ENCODE measurements at regions not wholly inside any gene's neighbourhood (a gene's known extent, or its start where the extent isn't known, plus 50 kb on each side); places are given as distances from the start of the nearest gene placed in this dataset.
A peak's percentile ranks its signal among the peaks of the same experiment; 100 is the strongest.

GRCh38 chr2:103009871-103010270 is 248.0 kb downstream of the TMEM182 start:
- H3K9me3 ChIP-seq (ENCODE audit: control insufficient read depth in 4 of 4, insufficient read depth in 3 of 4, low read length in 3 of 4): no peaks in the 10 kb centered on the region
- H3K4me1 ChIP-seq (ENCODE audit: control insufficient read depth in 5 of 5, insufficient read depth in 5 of 5, low read length in 5 of 5): peaks cover 0 to 34% (median 3%) of the 10 kb centered on the region in 5 donors
- H3K27me3 ChIP-seq (ENCODE audit: control insufficient read depth in 3 of 3, insufficient read depth in 3 of 3, low read length in 2 of 3): no peaks in the 10 kb centered on the region
- ATAC-seq (ENCODE audit: insufficient read depth, low FRiP score): no peak
- 43 to 66% methylated on average over 5 of the region's 5 CpGs for WGBS, 2 donors
- H3K9ac ChIP-seq (ENCODE audit: insufficient read depth in 1 of 2, low read length in 2 of 2): no peak overlapping the region
- no peaks in the 10 kb centered on the region for H3K36me3 ChIP-seq (ENCODE audit: control insufficient read depth in 4 of 4, insufficient read depth in 4 of 4, low read length in 4 of 4)
- H3K27ac ChIP-seq (ENCODE audit: low read depth in 1 of 2, low read length in 1 of 2): no peak overlapping the region
- peak; percentile 40 to 70 (median 66) for DNase-seq
- H3K4me3 ChIP-seq: no peak overlapping the region
- TF ChIP-seq, protein P1, sequence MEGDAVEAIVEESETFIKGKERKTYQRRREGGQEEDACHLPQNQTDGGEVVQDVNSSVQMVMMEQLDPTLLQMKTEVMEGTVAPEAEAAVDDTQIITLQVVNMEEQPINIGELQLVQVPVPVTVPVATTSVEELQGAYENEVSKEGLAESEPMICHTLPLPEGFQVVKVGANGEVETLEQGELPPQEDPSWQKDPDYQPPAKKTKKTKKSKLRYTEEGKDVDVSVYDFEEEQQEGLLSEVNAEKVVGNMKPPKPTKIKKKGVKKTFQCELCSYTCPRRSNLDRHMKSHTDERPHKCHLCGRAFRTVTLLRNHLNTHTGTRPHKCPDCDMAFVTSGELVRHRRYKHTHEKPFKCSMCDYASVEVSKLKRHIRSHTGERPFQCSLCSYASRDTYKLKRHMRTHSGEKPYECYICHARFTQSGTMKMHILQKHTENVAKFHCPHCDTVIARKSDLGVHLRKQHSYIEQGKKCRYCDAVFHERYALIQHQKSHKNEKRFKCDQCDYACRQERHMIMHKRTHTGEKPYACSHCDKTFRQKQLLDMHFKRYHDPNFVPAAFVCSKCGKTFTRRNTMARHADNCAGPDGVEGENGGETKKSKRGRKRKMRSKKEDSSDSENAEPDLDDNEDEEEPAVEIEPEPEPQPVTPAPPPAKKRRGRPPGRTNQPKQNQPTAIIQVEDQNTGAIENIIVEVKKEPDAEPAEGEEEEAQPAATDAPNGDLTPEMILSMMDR (IDR thresholded peaks at IDR 0.05; ENCODE audit: control extremely low read depth, extremely low read depth): no peak

DNA sequence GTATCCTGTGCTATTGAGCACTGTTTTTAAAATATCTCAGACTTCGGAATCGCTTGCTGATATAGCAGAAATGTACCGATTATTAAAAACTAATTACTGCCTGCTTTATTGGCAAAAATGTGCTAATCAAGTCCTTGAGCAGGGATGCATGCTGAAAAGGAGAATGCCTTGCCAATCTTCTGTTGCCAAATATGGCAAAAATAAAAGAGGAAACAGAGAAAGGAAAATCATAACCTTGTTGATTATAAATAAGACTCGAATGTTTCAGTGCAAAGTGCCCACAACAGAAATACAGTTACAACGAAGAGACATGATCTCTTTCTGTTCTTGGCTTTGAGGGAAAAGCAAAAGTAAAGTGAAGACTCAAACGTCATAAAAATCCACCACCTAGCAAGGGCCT is 248.5 kb downstream of the TMEM182 start:
- WGBS, 2 donors: 69 to 80% methylated on average over 6 of the region's 6 CpGs
- TF ChIP-seq, protein P1 (IDR thresholded peaks at IDR 0.05; ENCODE audit: control extremely low read depth, extremely low read depth): no peak
- H3K9me3 ChIP-seq (ENCODE audit: control insufficient read depth in 4 of 4, insufficient read depth in 3 of 4, low read length in 3 of 4): no peaks in the 10 kb centered on the region
- DNase-seq (no peak), ATAC-seq (ENCODE audit: insufficient read depth, low FRiP score) (no peak)
- no peaks in the 10 kb centered on the region for H3K36me3 ChIP-seq (ENCODE audit: control insufficient read depth in 4 of 4, insufficient read depth in 4 of 4, low read length in 4 of 4)
- H3K9ac ChIP-seq (ENCODE audit: insufficient read depth in 1 of 2, low read length in 2 of 2): no peak overlapping the region
- peaks cover 0 to 33% (median 3%) of the 10 kb centered on the region in 5 donors for H3K4me1 ChIP-seq (ENCODE audit: control insufficient read depth in 5 of 5, insufficient read depth in 5 of 5, low read length in 5 of 5)
- no peak overlapping the region for H3K4me3 ChIP-seq
- H3K27ac ChIP-seq (ENCODE audit: low read depth in 1 of 2, low read length in 1 of 2): no peak overlapping the region
- H3K27me3 ChIP-seq (ENCODE audit: control insufficient read depth in 3 of 3, insufficient read depth in 3 of 3, low read length in 2 of 3): no peaks in the 10 kb centered on the region

DNA sequence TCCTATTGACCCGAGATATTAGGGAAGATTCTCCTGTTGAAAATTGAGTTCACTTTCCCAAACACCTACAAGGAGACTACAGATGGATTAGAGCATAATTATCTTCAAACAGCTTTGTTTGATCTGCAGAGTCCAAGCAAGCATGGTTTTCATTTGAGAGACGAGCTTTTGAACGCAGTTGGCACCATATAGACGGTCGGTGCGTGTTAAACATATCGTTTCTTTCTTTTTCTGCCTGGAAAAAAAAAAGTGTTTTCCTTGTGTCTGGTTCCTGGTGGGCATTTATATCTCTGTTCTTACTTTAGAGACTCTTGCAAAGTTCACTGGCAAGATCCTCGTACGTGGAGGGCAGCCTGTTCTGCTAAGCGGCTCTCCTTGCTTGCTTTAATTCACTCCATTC is 248.9 kb downstream of the TMEM182 start:
- no peak for ATAC-seq (ENCODE audit: insufficient read depth, low FRiP score)
- no peak for DNase-seq
- TF ChIP-seq, protein P1 (IDR thresholded peaks at IDR 0.05; ENCODE audit: control extremely low read depth, extremely low read depth): no peak
- WGBS, 2 donors: 89 to 93% methylated on average over 10 of the region's 10 CpGs
- H3K9me3 ChIP-seq (ENCODE audit: control insufficient read depth in 4 of 4, insufficient read depth in 3 of 4, low read length in 3 of 4): no peaks in the 10 kb centered on the region
- no peak overlapping the region for H3K4me3 ChIP-seq
- H3K9ac ChIP-seq (ENCODE audit: insufficient read depth in 1 of 2, low read length in 2 of 2): no peak overlapping the region
- H3K36me3 ChIP-seq (ENCODE audit: control insufficient read depth in 4 of 4, insufficient read depth in 4 of 4, low read length in 4 of 4): no peaks in the 10 kb centered on the region
- H3K27ac ChIP-seq (ENCODE audit: low read depth in 1 of 2, low read length in 1 of 2): no peak overlapping the region
- H3K27me3 ChIP-seq (ENCODE audit: control insufficient read depth in 3 of 3, insufficient read depth in 3 of 3, low read length in 2 of 3): no peaks in the 10 kb centered on the region
- H3K4me1 ChIP-seq (ENCODE audit: control insufficient read depth in 5 of 5, insufficient read depth in 5 of 5, low read length in 5 of 5): peaks cover 0 to 31% (median 3%) of the 10 kb centered on the region in 5 donors

GRCh38 chr2:103012590-103012989 is 250.8 kb downstream of the TMEM182 start:
- TF ChIP-seq, protein P1 (IDR thresholded peaks at IDR 0.05; ENCODE audit: control extremely low read depth, extremely low read depth): no peak
- H3K27ac ChIP-seq (ENCODE audit: low read depth in 1 of 2, low read length in 1 of 2): no peak overlapping the region
- H3K4me3 ChIP-seq: no peak overlapping the region
- H3K27me3 ChIP-seq (ENCODE audit: control insufficient read depth in 3 of 3, insufficient read depth in 3 of 3, low read length in 2 of 3): no peaks in the 10 kb centered on the region
- H3K9ac ChIP-seq (ENCODE audit: insufficient read depth in 1 of 2, low read length in 2 of 2): no peak overlapping the region
- no peaks in the 10 kb centered on the region for H3K9me3 ChIP-seq (ENCODE audit: control insufficient read depth in 4 of 4, insufficient read depth in 3 of 4, low read length in 3 of 4)
- DNase-seq (no peak), ATAC-seq (ENCODE audit: insufficient read depth, low FRiP score) (no peak)
- H3K4me1 ChIP-seq (ENCODE audit: control insufficient read depth in 5 of 5, insufficient read depth in 5 of 5, low read length in 5 of 5): peaks cover 0 to 30% (median 3%) of the 10 kb centered on the region in 5 donors
- no peaks in the 10 kb centered on the region for H3K36me3 ChIP-seq (ENCODE audit: control insufficient read depth in 4 of 4, insufficient read depth in 4 of 4, low read length in 4 of 4)
- WGBS, 2 donors: 83 to 85% methylated on average over 3 of the region's 3 CpGs
